ENCODE measurements at regions not wholly inside any gene's neighbourhood (a gene's known extent, or its start where the extent isn't known, plus 50 kb on each side); places are given as distances from the start of the nearest gene placed in this dataset.

DNA sequence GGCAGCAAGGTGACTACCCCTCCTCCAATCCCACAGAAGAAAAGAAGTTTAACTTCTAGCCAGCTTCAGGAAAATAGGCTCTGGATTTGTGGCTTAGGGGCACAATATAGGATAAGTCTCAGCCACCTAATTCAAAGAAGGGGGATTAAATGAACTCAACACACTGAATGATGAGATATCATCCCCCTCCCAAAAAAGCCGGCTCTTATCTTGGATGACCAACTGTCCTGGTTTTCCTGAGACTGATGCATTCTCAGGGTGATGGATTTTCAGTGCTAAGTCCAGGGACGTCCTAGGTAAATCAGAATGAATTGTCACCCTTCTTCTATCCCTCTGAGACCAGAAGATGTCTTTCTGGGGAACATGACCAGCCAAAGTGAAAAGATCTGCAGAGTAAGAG, 487.0 kb upstream of the PROK2 start:
- ChIA-PET CTCF (no interaction called here), POLR2A (no interaction called here)
- Histone ChIP-seq H3K27ac (ENCODE audit: insufficient read depth, low read depth, low read length) (no peak overlapping the region), H3K9me3 (replicated peaks; ENCODE audit: control insufficient read depth, insufficient read depth, low read length) (no peaks in the 10 kb centered on the region), H3K36me3 (ENCODE audit: control insufficient read depth in 2 of 2, extremely low read depth in 1 of 2, insufficient read depth in 2 of 2, low read length in 2 of 2) (no peaks in the 10 kb centered on the region), H3K4me1 (ENCODE audit: control insufficient read depth, extremely low read depth, insufficient read depth, low read length) (peaks cover 22% of the 10 kb centered on the region), H3K4me3 (replicated peaks in 1 of 3; ENCODE audit: insufficient read depth in 1 of 3, low read depth in 1 of 3, low read length in 3 of 3) (no peak overlapping the region), H4K20me1 (replicated peaks; ENCODE audit: control insufficient read depth, extremely low read depth, insufficient read depth, low read length) (no peaks in the 10 kb centered on the region), H3K9me1 (replicated peaks; ENCODE audit: control insufficient read depth, extremely low read depth, insufficient read depth, low read length) (no peaks in the 10 kb centered on the region), H3K79me2 (ENCODE audit: control insufficient read depth, insufficient read depth, low read length) (no peaks in the 10 kb centered on the region), H2AFZ (ENCODE audit: low read depth, low read length) (no peak overlapping the region), H3K9ac (replicated peaks; ENCODE audit: extremely low read depth, insufficient read depth, low read length) (no peak overlapping the region), H3K4me2 (ENCODE audit: insufficient read depth, low read length) (no peak overlapping the region), H3K27me3 (ENCODE audit: control insufficient read depth in 2 of 2, insufficient read depth in 2 of 2, low read length in 2 of 2) (peaks cover 14 to 18% of the 10 kb centered on the region in 2 experiments)
- TF ChIP-seq POLR2A (IDR thresholded peaks at IDR 0.05; ENCODE audit: low read depth, low read length) (no peak), CTCF (IDR thresholded peaks at IDR 0.05; ENCODE audit: extremely low read depth in 1 of 2, insufficient read depth in 1 of 2, low read depth in 1 of 2, low read length in 2 of 2) (no peak), EZH2 (IDR thresholded peaks at IDR 0.05; ENCODE audit: borderline replicate concordance, low read depth, low read length, severe bottlenecking) (no peak), MYC (IDR thresholded peaks at IDR 0.05; ENCODE audit: low read depth, low read length) (no peak), GATA2 (IDR thresholded peaks at IDR 0.05; ENCODE audit: insufficient read depth, insufficient read length, low read depth, low read length) (no peak), POLR2AphosphoS5 (IDR thresholded peaks at IDR 0.05; ENCODE audit: insufficient read depth, low read depth, low read length) (no peak), JUN (IDR thresholded peaks at IDR 0.05; ENCODE audit: borderline replicate concordance, insufficient read depth, insufficient read length, low read depth) (no peak), FOS (IDR thresholded peaks at IDR 0.05; ENCODE audit: borderline replicate concordance, insufficient read depth, low read length) (no peak)
- TF ChIP-seq, protein P1, sequence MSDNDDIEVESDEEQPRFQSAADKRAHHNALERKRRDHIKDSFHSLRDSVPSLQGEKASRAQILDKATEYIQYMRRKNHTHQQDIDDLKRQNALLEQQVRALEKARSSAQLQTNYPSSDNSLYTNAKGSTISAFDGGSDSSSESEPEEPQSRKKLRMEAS (IDR thresholded peaks at IDR 0.05; ENCODE audit: insufficient read depth, insufficient read length) = no peak
- BruUV-seq (replicated peaks) = no TSS peak
- intact Hi-C loops (cut with micrococcal nuclease) = loop anchor here (1.0 to 2.0 kb wide), 2 partner anchors 27 to 38 kb away; no protein-coding TSS in a partner anchor
- FAIRE-seq (no peak), DNase-seq (ENCODE audit: low read depth, low spot score) (no peak)
- dilution Hi-C loops (cut with MboI; ENCODE audit: extremely low pct_ligation_motif_present, low sequenced_read_pairs) = no loop called here

All from endothelial cell of umbilical vein (primary cell).